ENCODE measurements at regions not wholly inside any gene's neighbourhood (a gene's known extent, or its start where the extent isn't known, plus 50 kb on each side); places are given as distances from the start of the nearest gene placed in this dataset.

GRCh38 chr15:35992791-35993190 is 446.8 kb upstream of the DPH6 start:
- TF ChIP-seq POLR2A (IDR thresholded peaks at IDR 0.05) (no peak), CTCF (IDR thresholded peaks at IDR 0.05 in 4 of 5, conservative IDR thresholded peaks at IDR 0.05 in 1 of 5) (no peak)
